NCI-H128 (cell line): ENCODE measurements at regions not wholly inside any gene's neighbourhood (a gene's known extent, or its start where the extent isn't known, plus 50 kb on each side); places are given as distances from the start of the nearest gene placed in this dataset.

Experiments used
- DNase-seq: peaks from one replicate; lab custom pipeline; 2025; ENCODE audit not compliant: unreplicated experiment; lab: John Stamatoyannopoulos, UW

GRCh38 chr2:163541943-163542342 lies 193.9 kb downstream of the FIGN start:
- DNase-seq: no peak

DNA sequence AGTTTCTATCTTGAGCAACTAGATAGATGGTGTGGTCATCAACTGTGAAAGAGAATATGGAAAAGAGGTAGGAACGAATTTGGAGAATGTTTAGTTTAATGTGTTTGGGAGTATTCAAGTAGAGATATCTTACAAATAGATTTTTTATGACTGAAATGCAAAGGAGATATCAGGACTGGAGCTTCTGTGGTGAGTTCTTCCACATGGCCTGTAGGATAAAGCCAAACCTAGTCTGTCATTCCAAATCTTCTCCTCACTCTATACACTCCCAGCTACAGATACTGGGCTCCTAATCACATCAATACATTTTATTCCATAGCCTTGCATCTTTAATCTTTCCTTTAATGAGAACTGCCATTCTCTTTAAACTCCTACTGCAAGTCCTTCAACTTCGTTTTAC lies 194.3 kb downstream of the FIGN start:
- no peak for DNase-seq

- DNase-seq: no peak
Observed at GRCh38 chr2:163528640-163529217, 207.1 kb downstream of the FIGN start.

GRCh38 chr2:163527381-163527780 lies 208.4 kb downstream of the FIGN start:
- DNase-seq: no peak

GRCh38 chr2:163518762-163519161 lies 217.0 kb downstream of the FIGN start:
- no peak for DNase-seq

GRCh38 chr2:163515836-163516235 lies 220.0 kb downstream of the FIGN start:
- no peak for DNase-seq

DNA sequence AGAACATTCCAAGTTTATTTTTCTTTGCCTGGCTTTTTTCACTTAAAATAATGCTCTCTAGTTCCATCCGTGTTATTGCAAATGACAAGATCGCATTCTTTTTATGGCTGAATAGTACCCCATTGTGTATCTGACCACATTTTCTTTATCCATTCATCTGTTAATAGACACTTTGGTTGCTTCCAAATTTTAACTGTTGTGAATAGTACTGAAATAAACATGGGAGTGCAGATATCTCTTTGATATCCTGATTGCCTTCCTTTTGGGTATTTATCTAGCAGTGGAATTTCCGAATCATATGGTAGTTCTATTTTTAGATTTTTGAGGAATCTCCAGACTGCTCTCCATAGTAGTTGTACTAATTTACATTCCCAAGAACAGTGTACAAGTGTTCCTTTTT lies 230.5 kb downstream of the FIGN start:
- no peak for DNase-seq

DNA sequence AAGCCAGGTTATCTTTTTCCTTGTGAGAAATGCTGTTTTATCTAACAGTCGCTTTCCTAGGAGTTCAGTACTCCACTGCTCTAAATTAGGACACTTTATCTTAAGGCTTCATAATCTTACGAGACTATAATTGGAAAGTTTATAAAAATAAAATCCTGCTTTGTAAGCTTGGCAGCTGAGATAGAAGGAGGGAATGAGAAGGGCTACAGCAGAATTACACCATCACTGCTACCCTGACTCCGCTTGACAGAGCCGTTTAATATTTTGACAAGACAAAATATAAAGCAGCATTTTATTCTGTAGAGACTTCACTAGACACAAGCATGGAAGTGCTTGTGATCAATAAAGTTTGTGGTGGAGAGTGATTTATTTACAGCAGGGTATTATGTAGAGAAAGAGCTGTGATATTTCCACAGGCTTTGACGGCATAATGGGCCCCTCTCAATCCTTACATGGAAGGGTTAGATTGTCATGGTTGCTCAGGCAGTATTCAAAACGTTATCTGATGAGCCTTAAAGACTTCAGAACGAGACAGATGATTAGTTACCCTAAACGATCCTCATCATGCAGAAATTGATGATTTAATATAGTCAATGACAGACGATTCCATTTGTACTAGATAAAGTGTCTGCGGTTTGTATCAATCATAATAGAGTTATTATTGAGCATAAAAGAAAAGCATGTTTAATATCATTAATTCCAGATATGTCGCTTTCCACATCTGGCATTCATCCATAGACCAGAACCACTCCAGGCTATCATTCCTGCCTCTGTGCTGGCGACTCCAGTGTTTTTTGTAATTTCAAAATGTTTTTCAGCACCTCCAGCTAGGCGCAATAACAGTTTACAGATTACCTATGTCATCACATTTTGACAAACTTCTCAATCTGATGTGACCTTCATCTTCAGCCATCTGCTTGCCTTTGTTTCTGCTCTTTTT lies 242.2 kb downstream of the FIGN start:
- DNase-seq: no peak

DNA sequence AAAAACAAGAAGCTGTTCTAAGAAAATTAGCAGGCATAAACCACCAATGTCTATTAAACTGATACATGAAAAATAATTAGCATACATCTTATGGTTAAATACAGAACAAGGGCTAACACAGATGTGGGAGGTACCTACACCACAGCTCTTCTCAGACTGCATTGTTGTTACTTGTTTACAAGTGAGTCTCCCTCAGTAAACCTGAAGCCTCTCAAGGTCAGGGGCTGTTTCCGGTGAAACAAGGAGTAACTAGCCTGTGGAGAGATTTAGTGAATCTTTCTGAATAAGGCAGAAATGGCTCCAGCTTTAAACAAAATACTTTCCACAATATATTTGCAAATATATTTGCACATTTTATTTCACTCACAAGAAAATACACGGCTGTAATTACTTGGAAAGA lies 244.0 kb downstream of the FIGN start:
- no peak for DNase-seq

GRCh38 chr2:163490281-163490680 lies 245.5 kb downstream of the FIGN start:
- DNase-seq: no peak

DNA sequence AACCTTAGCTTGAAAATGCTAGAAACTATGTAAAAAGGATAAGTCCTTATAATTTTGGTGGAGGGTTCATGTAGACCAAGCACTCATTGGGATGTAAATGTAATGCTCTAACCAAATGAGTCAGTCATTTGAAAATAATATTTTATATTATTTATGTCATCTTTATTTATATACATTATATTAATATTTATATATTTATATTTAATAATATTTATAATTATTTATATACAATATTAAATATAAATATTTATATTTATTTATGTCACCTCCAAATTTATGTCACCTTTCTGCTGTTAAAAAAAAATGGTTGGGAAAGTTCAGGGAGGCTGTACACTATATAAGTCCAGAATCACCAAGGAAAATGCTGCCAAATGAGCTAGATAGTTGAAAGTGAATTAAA lies 254.3 kb downstream of the FIGN start:
- no peak for DNase-seq

GRCh38 chr2:163479599-163479998 lies 256.2 kb downstream of the FIGN start:
- DNase-seq: no peak

- DNase-seq: no peak
Observed at GRCh38 chr2:163475815-163476214, 260.0 kb downstream of the FIGN start.

GRCh38 chr2:163474889-163475288 lies 260.9 kb downstream of the FIGN start:
- no peak for DNase-seq

- no peak for DNase-seq
Observed at GRCh38 chr2:163474319-163474744, 261.5 kb downstream of the FIGN start.

DNA sequence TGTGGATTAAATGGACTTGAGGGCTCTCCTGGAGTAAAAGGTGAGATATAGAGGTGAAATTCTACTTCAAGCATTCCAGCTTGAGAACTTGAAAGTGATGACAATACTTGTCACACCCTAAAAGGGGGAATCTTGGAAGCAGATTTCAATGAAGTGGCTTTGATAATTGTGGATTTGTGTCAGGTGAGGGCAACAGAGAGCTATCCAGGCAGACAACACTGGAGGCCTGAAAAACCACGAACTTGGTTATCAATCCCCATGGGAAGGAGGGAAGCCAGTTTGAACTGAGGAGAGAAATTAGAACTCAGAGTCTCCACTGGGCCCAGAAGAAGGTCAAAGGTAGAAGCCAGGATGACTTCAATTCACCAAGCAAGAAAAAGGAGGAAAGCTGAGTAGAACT lies 263.9 kb downstream of the FIGN start:
- no peak for DNase-seq

DNA sequence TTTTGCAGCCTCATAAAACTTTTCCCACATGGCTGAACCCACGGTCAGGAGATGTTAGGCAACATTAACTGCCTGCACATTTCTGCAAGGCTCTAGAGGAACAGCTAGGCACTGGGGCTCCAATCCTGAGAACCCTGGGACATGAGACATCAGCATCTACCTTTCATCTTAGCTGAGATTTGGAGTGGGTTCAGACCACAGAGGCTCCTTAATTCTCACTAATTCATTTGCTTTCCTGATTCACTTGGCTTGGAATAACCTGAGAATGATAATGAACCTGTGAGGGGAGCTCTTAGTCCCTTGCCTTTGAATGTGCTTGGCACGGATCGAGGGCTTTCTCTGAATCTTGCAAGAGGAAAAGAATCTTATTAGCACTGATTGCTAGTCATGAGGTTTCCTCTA lies 266.2 kb downstream of the FIGN start:
- no peak for DNase-seq

DNA sequence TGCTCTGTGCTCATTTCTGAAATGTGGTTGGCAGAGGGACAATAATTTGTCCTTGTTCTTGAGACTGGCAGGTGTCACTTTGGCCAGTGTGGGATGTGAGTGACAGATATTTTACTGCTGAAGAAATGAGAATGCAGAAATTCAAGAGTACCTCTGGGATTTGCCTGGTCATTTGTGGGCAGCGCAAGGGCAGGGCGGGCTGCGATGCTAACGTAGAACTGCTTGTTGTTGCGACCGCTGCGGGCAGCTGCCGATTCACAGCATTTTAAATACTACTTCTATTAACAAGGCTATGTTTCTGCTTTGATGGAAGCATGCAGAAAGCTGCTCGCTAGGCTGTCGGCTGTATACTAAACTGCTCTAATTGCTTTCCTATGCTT lies 268.6 kb downstream of the FIGN start:
- no peak for DNase-seq

GRCh38 chr2:163466331-163467250 lies 269.2 kb downstream of the FIGN start:
- no peak for DNase-seq

GRCh38 chr2:163465440-163465839 lies 270.4 kb downstream of the FIGN start:
- no peak for DNase-seq

DNA sequence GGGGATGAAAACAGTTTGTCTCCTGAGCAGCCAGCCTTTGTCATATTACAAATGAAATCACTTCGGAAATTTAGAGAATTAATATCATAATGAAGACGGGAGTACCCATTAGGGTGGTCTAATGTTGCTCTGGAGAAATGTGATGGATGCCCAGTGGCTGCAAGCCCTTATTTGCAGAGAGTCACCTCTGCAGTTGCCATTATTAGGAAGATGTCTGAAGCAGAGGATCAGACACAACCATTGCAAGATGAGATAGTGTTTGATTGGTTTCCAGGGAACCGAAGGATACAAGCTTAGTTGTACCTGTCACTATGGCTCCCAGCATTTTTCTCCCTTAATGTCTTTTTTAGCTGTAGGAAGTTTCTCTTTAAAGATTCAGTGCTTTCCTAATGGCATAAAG lies 272.4 kb downstream of the FIGN start:
- no peak for DNase-seq

DNA sequence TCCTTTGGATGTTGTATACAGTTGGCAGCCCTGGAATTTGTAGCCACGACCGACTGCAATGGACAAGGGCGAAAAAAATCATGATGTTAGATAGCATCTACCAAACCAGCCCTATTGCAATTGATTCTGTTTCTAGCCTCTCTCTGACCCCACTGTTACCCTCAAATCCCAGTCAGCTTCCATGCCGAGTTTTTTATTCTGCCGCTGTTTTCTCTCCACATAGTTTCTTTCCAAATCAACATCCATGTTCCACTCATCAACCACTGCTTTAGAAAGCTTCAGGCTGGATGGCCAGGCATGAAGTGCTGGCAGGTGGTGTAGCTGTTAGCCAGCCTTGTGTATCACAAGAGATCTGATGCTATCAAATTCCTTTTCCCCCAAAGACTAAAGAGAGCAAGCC lies 272.8 kb downstream of the FIGN start:
- no peak for DNase-seq
